HG03045 (cell line): ENCODE measurements at regions not wholly inside any gene's neighbourhood (a gene's known extent, or its start where the extent isn't known, plus 50 kb on each side); places are given as distances from the start of the nearest gene placed in this dataset.
"Not testable (repeated sequence)": the region's sequence is repeated elsewhere in the genome, so short reads cannot be mapped to it uniquely, and the experiment has no call there.

Source experiments
- ATAC-seq: cut with Tn5 transposase; IDR thresholded peaks from one replicate; pipeline ENCODE4 v1.9.1; 2021; ENCODE audit warnings: mild to moderate bottlenecking, moderate library complexity; ENCODE audit not compliant: unreplicated experiment

- no peak for ATAC-seq
Observed at GRCh38 chr18:28519997-28520396, 343.1 kb upstream of the CDH2 start.

- ATAC-seq: no peak
Observed at GRCh38 chr18:28514699-28515098, 337.8 kb upstream of the CDH2 start.

DNA sequence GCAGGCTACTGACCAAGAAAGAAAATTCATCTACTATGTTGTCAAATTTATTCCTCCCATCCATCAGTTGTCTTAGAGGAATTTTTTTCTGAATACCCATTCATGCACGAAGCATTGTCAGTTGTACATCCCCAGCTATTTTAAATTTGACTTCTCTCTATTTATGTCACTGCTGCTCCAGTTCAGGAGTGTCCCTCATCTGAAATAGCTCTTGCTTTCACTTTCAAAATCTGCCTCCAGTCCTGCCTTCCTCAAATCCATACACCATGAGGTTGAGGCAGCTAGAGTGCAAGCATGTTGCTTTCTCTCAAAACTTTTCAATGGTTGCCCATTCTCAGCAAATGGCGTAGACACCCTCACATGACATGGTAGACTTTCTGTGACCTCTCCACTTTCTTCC lies 335.4 kb upstream of the CDH2 start:
- no peak for ATAC-seq

DNA sequence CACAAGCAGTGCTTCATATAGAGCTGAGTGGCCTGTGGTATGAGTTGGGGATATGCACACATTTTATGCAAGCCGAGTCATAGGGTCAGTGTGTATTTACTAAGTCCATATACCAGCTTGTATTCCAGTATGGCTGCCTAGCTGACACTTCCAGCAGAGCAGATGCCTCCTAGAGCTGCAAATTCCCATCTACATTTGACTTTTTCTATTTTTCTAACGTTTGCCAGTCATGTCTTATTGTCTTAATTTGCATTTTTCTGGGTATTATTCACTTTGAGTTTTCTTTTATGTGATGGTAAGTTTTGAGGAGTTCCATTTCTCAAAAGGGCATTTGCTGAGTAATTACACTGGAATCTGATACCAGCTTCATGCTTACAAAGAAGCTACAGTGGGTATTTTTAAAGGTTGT lies 334.5 kb upstream of the CDH2 start:
- no peak for ATAC-seq

- no peak for ATAC-seq
Observed at GRCh38 chr18:28510210-28510609, 333.3 kb upstream of the CDH2 start.

DNA sequence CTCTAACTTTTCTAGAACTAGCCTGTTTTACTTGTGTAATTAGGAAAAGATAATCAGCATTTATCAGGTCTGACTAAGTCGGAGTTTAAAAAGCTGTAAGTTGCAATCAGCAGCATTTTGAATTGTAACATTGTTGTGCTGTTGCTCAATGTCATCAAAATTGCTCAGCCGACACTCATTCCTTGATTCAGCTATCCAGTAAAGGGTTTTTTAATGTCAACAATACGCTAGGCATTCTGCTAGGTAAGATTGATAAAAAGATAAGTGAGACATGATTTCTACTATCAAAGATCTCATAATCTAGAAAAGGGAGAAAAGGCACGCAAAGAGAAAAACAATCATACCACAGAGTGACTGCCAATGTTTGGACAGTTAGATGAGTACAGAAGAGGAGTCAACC lies 327.1 kb upstream of the CDH2 start:
- no peak for ATAC-seq

- no peak for ATAC-seq
Observed at GRCh38 chr18:28494151-28494550, 317.2 kb upstream of the CDH2 start.

DNA sequence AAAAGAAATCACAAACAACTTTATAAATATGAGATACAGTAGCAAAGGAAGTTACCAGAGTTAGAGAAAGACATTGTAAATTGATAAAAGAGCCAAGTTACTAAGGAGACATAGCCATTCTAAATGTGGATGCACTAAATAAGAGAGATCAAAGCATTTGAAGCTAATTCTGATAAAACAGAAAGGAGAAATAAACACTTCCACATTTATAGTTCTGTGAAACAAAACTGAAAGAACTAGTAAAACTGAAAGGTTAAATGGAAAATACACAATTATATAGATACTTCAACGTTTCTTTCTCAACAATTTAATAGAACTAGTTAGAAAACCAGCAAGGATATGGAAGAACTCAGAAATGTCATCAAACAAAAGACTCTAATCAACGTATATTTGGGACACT lies 309.0 kb upstream of the CDH2 start:
- ATAC-seq: no peak

DNA sequence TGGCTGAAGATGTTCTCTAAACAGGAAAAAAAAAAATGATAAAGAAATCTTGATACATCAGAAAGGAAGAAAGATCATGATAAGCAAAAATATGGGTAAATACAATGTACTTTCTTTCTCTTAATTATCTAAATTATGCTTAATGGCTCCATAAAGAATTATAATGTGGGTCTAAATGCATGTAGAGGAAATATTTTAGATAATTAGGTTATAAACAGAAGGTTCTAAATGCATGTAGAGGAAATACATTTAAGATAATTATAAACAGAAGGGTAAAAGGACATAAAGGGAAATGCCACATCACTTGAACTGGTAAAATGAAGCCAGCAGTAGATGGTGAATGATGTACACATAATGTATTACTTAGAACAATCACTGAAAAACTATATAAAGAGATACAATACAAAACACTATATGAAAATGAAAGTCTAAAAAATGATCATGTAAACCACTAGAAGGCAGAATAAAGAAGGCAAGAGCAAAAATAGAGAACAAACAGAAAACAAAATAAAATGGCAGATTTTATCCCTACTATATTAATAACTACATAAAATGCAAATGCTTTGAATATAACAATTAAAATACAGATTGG lies 308.4 kb upstream of the CDH2 start:
- ATAC-seq: no peak

DNA sequence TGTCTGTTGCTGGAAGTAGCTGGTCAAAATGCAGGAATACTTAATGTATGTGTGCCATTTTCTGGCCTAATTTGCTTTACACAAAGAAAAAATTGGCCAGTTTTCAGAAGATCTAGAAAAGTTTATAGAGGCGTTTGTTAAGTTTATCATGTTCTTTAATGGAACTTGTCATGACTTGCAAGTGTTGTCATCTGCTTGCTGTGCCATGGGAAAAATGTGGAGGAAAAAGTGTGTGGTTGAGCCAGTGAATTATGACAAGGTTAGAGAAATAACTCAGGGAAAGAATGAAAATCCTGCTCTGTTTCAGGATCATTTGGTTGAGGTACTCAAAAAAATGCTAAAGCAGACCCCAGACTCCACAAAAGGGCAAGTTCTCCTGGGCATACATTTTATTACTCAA lies 301.6 kb upstream of the CDH2 start:
- no peak for ATAC-seq

GRCh38 chr18:28476302-28476701 lies 299.4 kb upstream of the CDH2 start:
- no peak for ATAC-seq

GRCh38 chr18:28469946-28470345 lies 293.0 kb upstream of the CDH2 start:
- no peak for ATAC-seq

DNA sequence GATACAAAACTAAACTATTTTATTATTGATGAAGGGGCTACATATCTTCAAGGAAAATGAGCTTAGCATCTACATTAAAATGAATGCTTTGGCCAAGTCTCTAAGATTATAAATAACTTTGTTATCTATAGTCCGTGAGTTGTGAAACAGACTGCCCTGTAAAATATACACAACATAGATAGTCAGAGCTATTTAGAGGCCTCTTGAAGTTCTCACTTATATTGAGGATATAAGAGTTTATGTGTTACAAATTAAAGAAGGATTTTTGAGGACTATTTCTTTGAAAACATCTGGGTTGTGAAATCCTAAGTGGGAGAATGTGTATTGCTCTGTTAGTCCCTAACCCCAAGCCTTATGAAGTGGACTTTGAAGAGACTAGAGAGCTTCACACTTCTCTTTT lies 292.0 kb upstream of the CDH2 start:
- ATAC-seq: no peak

GRCh38 chr18:28466204-28466603 lies 289.3 kb upstream of the CDH2 start:
- ATAC-seq: no peak

- no peak for ATAC-seq
Observed at GRCh38 chr18:28459587-28459986, 282.7 kb upstream of the CDH2 start.

DNA sequence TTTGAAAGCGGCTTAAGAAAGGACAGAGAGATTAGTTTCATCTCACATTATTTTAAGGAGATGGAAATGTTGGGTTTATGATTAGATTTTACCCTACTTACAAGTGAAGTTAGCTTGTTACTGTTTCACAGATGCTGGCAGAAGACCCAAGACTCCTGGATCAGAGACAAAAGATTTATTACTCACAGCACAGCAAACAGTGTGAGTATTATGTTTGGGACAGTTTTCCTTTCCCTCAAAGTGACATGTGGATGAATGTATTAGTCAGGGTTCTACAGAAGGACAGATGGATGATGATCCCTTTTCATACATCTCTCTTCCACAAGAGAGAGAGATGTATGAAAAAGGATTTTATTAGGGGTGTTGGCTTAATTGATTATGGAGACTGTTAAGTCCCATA lies 281.8 kb upstream of the CDH2 start:
- ATAC-seq: no peak

GRCh38 chr18:28457784-28458183 lies 280.9 kb upstream of the CDH2 start:
- no peak for ATAC-seq

DNA sequence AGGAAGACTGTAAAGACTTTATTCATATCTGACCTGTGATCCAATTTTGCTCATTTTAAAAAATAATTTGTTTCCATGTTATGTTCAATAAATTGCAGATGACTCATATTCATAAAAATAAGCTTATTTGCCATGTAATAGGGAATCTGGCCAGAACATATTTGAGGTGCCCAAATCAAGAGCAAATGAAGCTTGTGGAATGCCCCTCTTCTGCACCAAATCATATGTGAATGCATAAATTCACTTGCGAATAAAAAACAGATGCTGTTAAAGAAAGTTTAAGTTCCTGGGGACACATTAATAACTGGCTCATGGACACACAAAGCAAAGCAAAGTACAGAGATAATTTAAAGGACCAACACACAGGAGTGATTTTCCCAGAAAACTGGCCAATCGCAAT lies 279.0 kb upstream of the CDH2 start:
- ATAC-seq: no peak

- ATAC-seq: no peak
Observed at GRCh38 chr18:28439870-28440269, 262.9 kb upstream of the CDH2 start.

GRCh38 chr18:28438381-28438780 lies 261.5 kb upstream of the CDH2 start:
- no peak for ATAC-seq

- no peak for ATAC-seq
Observed at GRCh38 chr18:28432339-28432738, 255.4 kb upstream of the CDH2 start.

- ATAC-seq: no peak
Observed at GRCh38 chr18:28425886-28426285, 249.0 kb upstream of the CDH2 start.

- no peak for ATAC-seq
Observed at GRCh38 chr18:28422577-28422976, 245.6 kb upstream of the CDH2 start.

- not testable (repeated sequence) for ATAC-seq
Observed at GRCh38 chr18:28421950-28422349, 245.0 kb upstream of the CDH2 start.
